Neuronal stem cell (in vitro differentiated cells): ENCODE measurements at regions not wholly inside any gene's neighbourhood (a gene's known extent, or its start where the extent isn't known, plus 50 kb on each side); places are given as distances from the start of the nearest gene placed in this dataset.

Experiments
- DNase-seq: peaks from one replicate; pipeline ENCODE4 v3.0.0-alpha.2; 2013; ENCODE audit warnings: low spot score
- H2AFZ ChIP-seq: one replicate; pipeline ENCODE4 v1.6.1; 2013; ENCODE audit warnings: mild to moderate bottlenecking, low read length, inconsistent platforms
- H2AK5ac ChIP-seq: 2 replicates; pipeline ENCODE4 v1.6.1; 2013; ENCODE audit warnings: low read depth, mild to moderate bottlenecking, inconsistent platforms, low read length, moderate library complexity, mixed read lengths
- H2BK120ac ChIP-seq: 2 replicates; pipeline ENCODE4 v1.6.1; 2013; ENCODE audit warnings: low read depth, mild to moderate bottlenecking, inconsistent platforms, low read length, moderate library complexity, mixed read lengths
- H2BK12ac ChIP-seq: one replicate; pipeline ENCODE4 v1.6.1; 2013; ENCODE audit warnings: low read length, inconsistent platforms
- H2BK15ac ChIP-seq: 2 replicates; pipeline ENCODE4 v1.6.1; 2013; ENCODE audit warnings: mild to moderate bottlenecking, low read length, inconsistent platforms, mixed read lengths
- H2BK5ac ChIP-seq: one replicate; pipeline ENCODE4 v1.6.1; 2013; ENCODE audit warnings: inconsistent platforms, mild to moderate bottlenecking, low read length, moderate library complexity
- H3K14ac ChIP-seq: one replicate; pipeline ENCODE4 v1.6.1; 2013; ENCODE audit warnings: low read length, inconsistent platforms
- H3K18ac ChIP-seq: 2 replicates; pipeline ENCODE4 v1.6.1; 2013; ENCODE audit warnings: low read length, inconsistent platforms
- H3K23ac ChIP-seq: 2 replicates; pipeline ENCODE4 v1.6.1; 2013; ENCODE audit warnings: low read depth, mild to moderate bottlenecking, mixed read lengths, low read length, inconsistent platforms; ENCODE audit not compliant: poor library complexity
- H3K27ac ChIP-seq: replicated peaks from 3 replicates; pipeline ENCODE4 v1.5.1; 2013; ENCODE audit warnings: low read length, inconsistent platforms
- H3K27me3 ChIP-seq, 3 experiments: 2 replicates each; pipeline ENCODE4 v1.6.1; 2013; ENCODE audit warnings: low read length in 3 of 3, mild to moderate bottlenecking in 2 of 3, inconsistent platforms in 1 of 3, low read depth in 1 of 3, mixed read lengths in 1 of 3, moderate library complexity in 1 of 3; ENCODE audit not compliant: control insufficient read depth in 3 of 3, insufficient read depth in 3 of 3
- H3K36me3 ChIP-seq, 2 donors: replicated peaks in 1 of 2; 2 replicates each; pipeline ENCODE4 v1.6.1; 2013; ENCODE audit warnings: low read length in 2 of 2; ENCODE audit not compliant: control insufficient read depth in 2 of 2, insufficient read depth in 2 of 2
- H3K4ac ChIP-seq: 2 replicates; pipeline ENCODE4 v1.6.1; 2013; ENCODE audit warnings: inconsistent platforms, mild to moderate bottlenecking, low read length, moderate library complexity
- H3K4me1 ChIP-seq, 2 donors: 1 replicate in 1 of 2; 2 replicates in 1 of 2; pipeline ENCODE4 v1.6.1; 2013; ENCODE audit warnings: low read length in 2 of 2, low read depth in 1 of 2; ENCODE audit not compliant: control insufficient read depth in 2 of 2, insufficient read depth in 1 of 2
- H3K4me2 ChIP-seq: one replicate; pipeline ENCODE4 v1.6.1; 2013; ENCODE audit warnings: mild to moderate bottlenecking, low read length, inconsistent platforms; ENCODE audit not compliant: insufficient read depth, poor library complexity, severe bottlenecking
- H3K4me3 ChIP-seq, 2 donors: 2 replicates each; pipeline ENCODE4 v1.5.1; 2013; ENCODE audit warnings: low read length in 2 of 2, mild to moderate bottlenecking in 2 of 2, inconsistent platforms in 1 of 2, moderate library complexity in 1 of 2
- H3K79me1 ChIP-seq: one replicate; pipeline ENCODE4 v1.6.1; 2013; ENCODE audit warnings: low read depth, mild to moderate bottlenecking, inconsistent platforms, low read length, moderate library complexity
- H3K9ac ChIP-seq: one replicate; pipeline ENCODE4 v1.6.1; 2013; ENCODE audit warnings: mild to moderate bottlenecking, low read depth, low read length, inconsistent platforms; ENCODE audit not compliant: poor library complexity
- H3K9me3 ChIP-seq, 2 donors: replicated peaks in 1 of 2; 2 replicates each; pipeline versions ENCODE3 to v1.6.1; 2013; ENCODE audit warnings: low read length in 2 of 2, mild to moderate bottlenecking in 2 of 2, inconsistent platforms in 1 of 2, low read depth in 1 of 2, mixed read lengths in 1 of 2, moderate library complexity in 1 of 2; ENCODE audit not compliant: control insufficient read depth in 2 of 2, insufficient read depth in 1 of 2
- H4K8ac ChIP-seq: one replicate; pipeline ENCODE4 v1.6.1; 2013; ENCODE audit warnings: low read depth, mild to moderate bottlenecking, inconsistent platforms, low read length, moderate library complexity
- H4K91ac ChIP-seq: one replicate; pipeline ENCODE4 v1.6.1; 2013; ENCODE audit warnings: low read length, low read depth, mild to moderate bottlenecking, inconsistent platforms; ENCODE audit not compliant: poor library complexity
- WGBS, 2 donors: extraction: QIAGEN DNeasy Blood & Tissue Kit; methylation state at CpG; one replicate each; pipeline ENCODE4 v1.1.7; 2013; ENCODE audit warnings: missing lambda C conversion rate in 2 of 2, mixed read lengths in 1 of 2; ENCODE audit not compliant: insufficient read length in 2 of 2, insufficient replicate concordance in 1 of 2; ENCODE audit errors: extremely low coverage in 2 of 2; 5-methylcytosine and 5-hydroxymethylcytosine counted together

GRCh38 chr11:97574976-97575665 lies 1185.3 kb downstream of the JRKL start:
- H2BK5ac ChIP-seq, result no peak overlapping the region
- H3K4ac ChIP-seq, result no peak overlapping the region
- H4K91ac ChIP-seq, result no peak overlapping the region
- H3K4me1 ChIP-seq, result no peaks in the 10 kb centered on the region
- no CpG with 5 or more reads among the region's 3 CpGs for WGBS, 2 donors
- H3K36me3 ChIP-seq, result no peaks in the 10 kb centered on the region
- no peaks in the 10 kb centered on the region for H3K9me3 ChIP-seq
- no peak overlapping the region for H2BK120ac ChIP-seq
- H3K27me3 ChIP-seq, result peaks cover 0 to 2% (median 0%) of the 10 kb centered on the region in 3 experiments
- H2AFZ ChIP-seq, result no peak overlapping the region
- H2BK12ac ChIP-seq, result no peak overlapping the region
- H2BK15ac ChIP-seq, result no peak overlapping the region
- no peak overlapping the region for H3K27ac ChIP-seq
- H3K18ac ChIP-seq, result no peak overlapping the region
- H3K23ac ChIP-seq, result no peak overlapping the region
- no peak overlapping the region for H3K4me2 ChIP-seq
- no peak overlapping the region for H3K9ac ChIP-seq
- no peak for DNase-seq
- H3K4me3 ChIP-seq, result no peak overlapping the region
- no peak overlapping the region for H2AK5ac ChIP-seq
- no peaks in the 10 kb centered on the region for H3K79me1 ChIP-seq
- no peak overlapping the region for H4K8ac ChIP-seq
- H3K14ac ChIP-seq, result no peak overlapping the region

- no peak overlapping the region for H3K23ac ChIP-seq
- no peak overlapping the region for H3K4ac ChIP-seq
- no peaks in the 10 kb centered on the region for H3K4me1 ChIP-seq
- no peak overlapping the region for H4K8ac ChIP-seq
- no peaks in the 10 kb centered on the region for H3K79me1 ChIP-seq
- WGBS, 2 donors, result no CpG with 5 or more reads among the region's 3 CpGs
- no peak overlapping the region for H2AK5ac ChIP-seq
- no peak overlapping the region for H3K4me2 ChIP-seq
- no peak overlapping the region for H3K14ac ChIP-seq
- no peak overlapping the region for H4K91ac ChIP-seq
- H2AFZ ChIP-seq, result no peak overlapping the region
- H2BK120ac ChIP-seq, result no peak overlapping the region
- H3K9ac ChIP-seq, result no peak overlapping the region
- H2BK5ac ChIP-seq, result no peak overlapping the region
- no peak overlapping the region for H2BK12ac ChIP-seq
- H3K27ac ChIP-seq, result no peak overlapping the region
- H3K27me3 ChIP-seq, result no peaks in the 10 kb centered on the region
- no peak for DNase-seq
- H3K4me3 ChIP-seq, result no peak overlapping the region
- H2BK15ac ChIP-seq, result no peak overlapping the region
- peaks cover 0 to 11% of the 10 kb centered on the region in 2 donors for H3K9me3 ChIP-seq
- no peak overlapping the region for H3K18ac ChIP-seq
- no peaks in the 10 kb centered on the region for H3K36me3 ChIP-seq
These were observed 1217.6 kb downstream of the JRKL start for GRCh38 chr11:97607291-97608000.

GRCh38 chr11:97610000-97610399 lies 1220.2 kb downstream of the JRKL start:
- DNase-seq, result no peak
- no peak overlapping the region for H2BK120ac ChIP-seq
- H3K4me3 ChIP-seq, result no peak overlapping the region
- H3K9ac ChIP-seq, result no peak overlapping the region
- H3K4me1 ChIP-seq, result no peaks in the 10 kb centered on the region
- H3K23ac ChIP-seq, result no peak overlapping the region
- H3K4ac ChIP-seq, result no peak overlapping the region
- H2BK15ac ChIP-seq, result no peak overlapping the region
- H3K27me3 ChIP-seq, result no peaks in the 10 kb centered on the region
- WGBS, 2 donors, result no CpG with 5 or more reads among the region's 4 CpGs
- peaks cover 0 to 11% of the 10 kb centered on the region in 2 donors for H3K9me3 ChIP-seq
- no peak overlapping the region for H4K91ac ChIP-seq
- no peak overlapping the region for H3K14ac ChIP-seq
- H2AFZ ChIP-seq, result no peak overlapping the region
- H2AK5ac ChIP-seq, result no peak overlapping the region
- no peak overlapping the region for H2BK5ac ChIP-seq
- no peaks in the 10 kb centered on the region for H3K36me3 ChIP-seq
- no peak overlapping the region for H4K8ac ChIP-seq
- no peaks in the 10 kb centered on the region for H3K79me1 ChIP-seq
- H3K27ac ChIP-seq, result no peak overlapping the region
- H2BK12ac ChIP-seq, result no peak overlapping the region
- H3K4me2 ChIP-seq, result no peak overlapping the region
- no peak overlapping the region for H3K18ac ChIP-seq

GRCh38 chr11:97610854-97611253 lies 1221.0 kb downstream of the JRKL start:
- Histone ChIP-seq H3K4me2 (no peak overlapping the region), H2BK120ac (no peak overlapping the region), H3K9ac (no peak overlapping the region), H2BK5ac (no peak overlapping the region), H3K36me3 (no peaks in the 10 kb centered on the region), H2BK15ac (no peak overlapping the region), H2BK12ac (no peak overlapping the region), H3K27me3 (no peaks in the 10 kb centered on the region), H3K4me3 (no peak overlapping the region), H2AK5ac (no peak overlapping the region), H3K4ac (no peak overlapping the region), H3K9me3 (peaks cover 0 to 11% of the 10 kb centered on the region in 2 donors), H4K8ac (no peak overlapping the region), H3K79me1 (no peaks in the 10 kb centered on the region), H3K14ac (no peak overlapping the region), H3K4me1 (no peaks in the 10 kb centered on the region), H2AFZ (no peak overlapping the region), H4K91ac (no peak overlapping the region), H3K18ac (no peak overlapping the region), H3K27ac (no peak overlapping the region), H3K23ac (no peak overlapping the region)
- DNase-seq, result no peak
- no CpG with 5 or more reads among the region's 5 CpGs for WGBS, 2 donors
